ENCODE measurements at regions not wholly inside any gene's neighbourhood (a gene's known extent, or its start where the extent isn't known, plus 50 kb on each side); places are given as distances from the start of the nearest gene placed in this dataset.

- Histone ChIP-seq H3K9me3 (ENCODE audit: low read length) (no peaks in the 10 kb centered on the region), H3K79me2 (replicated peaks; ENCODE audit: insufficient read depth, low read length) (no peaks in the 10 kb centered on the region), H3F3A (ENCODE audit: insufficient read depth, low read length, poor library complexity, severe bottlenecking) (no peaks in the 10 kb centered on the region), H3K4me3 (ENCODE audit: low read length) (no peak overlapping the region), H3K9ac (ENCODE audit: low read length) (no peak overlapping the region), H2AFZ (ENCODE audit: low read depth, low read length) (no peak overlapping the region), H3K4me2 (ENCODE audit: low read length) (no peak overlapping the region), H3K36me3 (ENCODE audit: insufficient read depth, low read length) (no peaks in the 10 kb centered on the region), H3K9me2 (ENCODE audit: insufficient read depth, low read length) (no peaks in the 10 kb centered on the region), H4K20me1 (ENCODE audit: insufficient read depth) (no peaks in the 10 kb centered on the region), H3K27ac (ENCODE audit: low read length) (no peak overlapping the region), H3K27me3 (ENCODE audit: insufficient read depth, low read depth, low read length) (no peaks in the 10 kb centered on the region)
- TF ChIP-seq TAF1 (IDR thresholded peaks at IDR 0.05; ENCODE audit: low read depth) (no peak), POLR2AphosphoS5 (IDR thresholded peaks at IDR 0.05) (no peak)
These were observed 113.3 kb upstream of the CDC14C start for GRCh38 chr7:48811071-48811470.

- Histone ChIP-seq H3F3A (ENCODE audit: insufficient read depth, low read length, poor library complexity, severe bottlenecking) (no peaks in the 10 kb centered on the region), H3K9me2 (ENCODE audit: insufficient read depth, low read length) (no peaks in the 10 kb centered on the region), H4K20me1 (ENCODE audit: insufficient read depth) (no peaks in the 10 kb centered on the region), H3K27ac (ENCODE audit: low read length) (no peak overlapping the region), H3K4me3 (ENCODE audit: low read length) (no peak overlapping the region), H3K27me3 (ENCODE audit: insufficient read depth, low read depth, low read length) (no peaks in the 10 kb centered on the region), H3K79me2 (replicated peaks; ENCODE audit: insufficient read depth, low read length) (no peaks in the 10 kb centered on the region), H2AFZ (ENCODE audit: low read depth, low read length) (no peak overlapping the region), H3K36me3 (ENCODE audit: insufficient read depth, low read length) (no peaks in the 10 kb centered on the region), H3K9me3 (ENCODE audit: low read length) (no peaks in the 10 kb centered on the region), H3K9ac (ENCODE audit: low read length) (no peak overlapping the region), H3K4me2 (ENCODE audit: low read length) (no peak overlapping the region)
- TF ChIP-seq EP300 (conservative IDR thresholded peaks at IDR 0.05; ENCODE audit: poor library complexity, severe bottlenecking) (no peak), POLR2AphosphoS5 (IDR thresholded peaks at IDR 0.05) (no peak), CTCF (IDR thresholded peaks at IDR 0.05; ENCODE audit: poor library complexity, severe bottlenecking) (no peak), TAF1 (IDR thresholded peaks at IDR 0.05; ENCODE audit: low read depth) (no peak), SMC3 (conservative IDR thresholded peaks at IDR 0.05; ENCODE audit: poor library complexity) (no peak), RAD21 (conservative IDR thresholded peaks at IDR 0.05) (no peak), EZH2 (IDR thresholded peaks at IDR 0.05; ENCODE audit: borderline replicate concordance, insufficient read depth, low read length, poor library complexity, severe bottlenecking) (no peak), REST (IDR thresholded peaks at IDR 0.05; ENCODE audit: borderline replicate concordance) (no peak), MXI1 (conservative IDR thresholded peaks at IDR 0.05; ENCODE audit: poor library complexity, severe bottlenecking) (no peak)
These were observed 110.9 kb upstream of the CDC14C start for GRCh38 chr7:48813472-48813871.

- Histone ChIP-seq H3K27me3 (ENCODE audit: insufficient read depth, low read depth, low read length) (no peaks in the 10 kb centered on the region), H3K79me2 (replicated peaks; ENCODE audit: insufficient read depth, low read length) (no peaks in the 10 kb centered on the region), H3K9me3 (ENCODE audit: low read length) (no peaks in the 10 kb centered on the region), H3K4me2 (ENCODE audit: low read length) (no peak overlapping the region), H2AFZ (ENCODE audit: low read depth, low read length) (no peak overlapping the region), H3K27ac (ENCODE audit: low read length) (no peak overlapping the region), H3K9ac (ENCODE audit: low read length) (no peak overlapping the region), H3K4me3 (ENCODE audit: low read length) (no peak overlapping the region), H3F3A (ENCODE audit: insufficient read depth, low read length, poor library complexity, severe bottlenecking) (no peaks in the 10 kb centered on the region), H4K20me1 (ENCODE audit: insufficient read depth) (no peaks in the 10 kb centered on the region), H3K36me3 (ENCODE audit: insufficient read depth, low read length) (no peaks in the 10 kb centered on the region), H3K9me2 (ENCODE audit: insufficient read depth, low read length) (no peaks in the 10 kb centered on the region)
- TF ChIP-seq REST (IDR thresholded peaks at IDR 0.05; ENCODE audit: borderline replicate concordance), result no peak
- TF ChIP-seq CTCF (IDR thresholded peaks at IDR 0.05; ENCODE audit: poor library complexity, severe bottlenecking), result no peak
- no peak for TF ChIP-seq EZH2 (IDR thresholded peaks at IDR 0.05; ENCODE audit: borderline replicate concordance, insufficient read depth, low read length, poor library complexity, severe bottlenecking)
- TF ChIP-seq TAF1 (IDR thresholded peaks at IDR 0.05; ENCODE audit: low read depth), result no peak
- no peak for TF ChIP-seq EP300 (conservative IDR thresholded peaks at IDR 0.05; ENCODE audit: poor library complexity, severe bottlenecking)
- TF ChIP-seq MXI1 (conservative IDR thresholded peaks at IDR 0.05; ENCODE audit: poor library complexity, severe bottlenecking), result no peak
- TF ChIP-seq RAD21 (conservative IDR thresholded peaks at IDR 0.05), result no peak
- no peak for TF ChIP-seq POLR2AphosphoS5 (IDR thresholded peaks at IDR 0.05)
- no peak for TF ChIP-seq SMC3 (conservative IDR thresholded peaks at IDR 0.05; ENCODE audit: poor library complexity)
These were observed 102.2 kb upstream of the CDC14C start for GRCh38 chr7:48822138-48822537.
